ENCODE measurements at regions not wholly inside any gene's neighbourhood (a gene's known extent, or its start where the extent isn't known, plus 50 kb on each side); places are given as distances from the start of the nearest gene placed in this dataset.

GRCh38 chr2:33723329-33723728, 124.2 kb upstream of the FAM98A start:
- TF ChIP-seq EZH2 (IDR thresholded peaks at IDR 0.05; ENCODE audit: insufficient read depth, low read length) (no peak), CTCF (IDR thresholded peaks at IDR 0.05; ENCODE audit: insufficient read depth, low read depth, low read length) (no peak)
